ENCODE measurements at regions not wholly inside any gene's neighbourhood (a gene's known extent, or its start where the extent isn't known, plus 50 kb on each side); places are given as distances from the start of the nearest gene placed in this dataset.
"Not testable (repeated sequence)": the region's sequence is repeated elsewhere in the genome, so short reads cannot be mapped to it uniquely, and the experiment has no call there.

GRCh38 chr3:40753951-40754350 is 229.2 kb downstream of the ZNF621 start:
- no peaks in the 10 kb centered on the region for H3K9me3 Mint-ChIP-seq

GRCh38 chr3:40754994-40755393 is 230.2 kb downstream of the ZNF621 start:
- H3K27ac Mint-ChIP-seq: no peak overlapping the region
- no peak overlapping the region for H3K4me3 ChIP-seq
- no peak overlapping the region for H3K4me3 Mint-ChIP-seq
- no peaks in the 10 kb centered on the region for H3K9me3 Mint-ChIP-seq
- no peaks in the 10 kb centered on the region for H3K27me3 ChIP-seq
- H3K4me1 ChIP-seq: peaks cover 8% of the 10 kb centered on the region
- H3K36me3 Mint-ChIP-seq: no peaks in the 10 kb centered on the region
- H3F3A ChIP-seq (ENCODE audit: low read depth): no peaks in the 10 kb centered on the region
- peaks cover 7% of the 10 kb centered on the region for H3K27me3 Mint-ChIP-seq (ENCODE audit: insufficient read depth, low read depth)
- no peak overlapping the region for H3K4me2 ChIP-seq
- no peaks in the 10 kb centered on the region for H3K79me2 ChIP-seq (ENCODE audit: low read depth)
- no peaks in the 10 kb centered on the region for H3K9me3 ChIP-seq (ENCODE audit: low read depth)
- H4K20me1 ChIP-seq (ENCODE audit: low read depth): no peaks in the 10 kb centered on the region
- no peaks in the 10 kb centered on the region for H3K36me3 ChIP-seq
- H3K9ac ChIP-seq: no peak overlapping the region
- TF ChIP-seq EZH2 (IDR thresholded peaks at IDR 0.05): no peak
- no peak for TF ChIP-seq EZH2phosphoT487 (IDR thresholded peaks at IDR 0.05)
- no peak for TF ChIP-seq CTCF (IDR thresholded peaks at IDR 0.05)
- H2AFZ ChIP-seq (replicated peaks): no peak overlapping the region
- DNase-seq (ENCODE audit: low spot score): no peak
- peaks cover 4% of the 10 kb centered on the region for H3K4me1 Mint-ChIP-seq
- H3K27ac ChIP-seq: no peak overlapping the region

More at GRCh38 chr3:40753951-40754350, 229.2 kb downstream of the ZNF621 start:
- Histone ChIP-seq H3K4me2 (no peak overlapping the region), H3K36me3 (no peaks in the 10 kb centered on the region), H4K20me1 (ENCODE audit: low read depth) (no peaks in the 10 kb centered on the region), H3K4me1 (peaks cover 8% of the 10 kb centered on the region), H3K27me3 (no peaks in the 10 kb centered on the region), H3F3A (ENCODE audit: low read depth) (no peaks in the 10 kb centered on the region), H3K79me2 (ENCODE audit: low read depth) (no peaks in the 10 kb centered on the region), H3K9me3 (ENCODE audit: low read depth) (no peaks in the 10 kb centered on the region), H2AFZ (replicated peaks) (no peak overlapping the region), H3K27ac (no peak overlapping the region), H3K4me3 (no peak overlapping the region), H3K9ac (no peak overlapping the region)
- Mint-ChIP-seq H3K27me3 (ENCODE audit: insufficient read depth, low read depth) (peaks cover 7% of the 10 kb centered on the region), H3K4me1 (peaks cover 4% of the 10 kb centered on the region), H3K36me3 (no peaks in the 10 kb centered on the region), H3K27ac (no peak overlapping the region), H3K4me3 (no peak overlapping the region)
- DNase-seq (ENCODE audit: low spot score): no peak
- no peak for TF ChIP-seq CTCF (IDR thresholded peaks at IDR 0.05)

GRCh38 chr3:40756500-40756899 is 231.7 kb downstream of the ZNF621 start:
- DNase-seq (ENCODE audit: low spot score): no peak
- H3K4me3 Mint-ChIP-seq: no peak overlapping the region
- Histone ChIP-seq H3K4me1 (peaks cover 8% of the 10 kb centered on the region), H3K4me3 (no peak overlapping the region), H2AFZ (replicated peaks) (no peak overlapping the region), H3K27ac (no peak overlapping the region), H3K9ac (no peak overlapping the region), H3K79me2 (ENCODE audit: low read depth) (no peaks in the 10 kb centered on the region), H3F3A (ENCODE audit: low read depth) (no peaks in the 10 kb centered on the region), H4K20me1 (ENCODE audit: low read depth) (no peaks in the 10 kb centered on the region), H3K9me3 (ENCODE audit: low read depth) (peaks cover 9% of the 10 kb centered on the region), H3K27me3 (no peaks in the 10 kb centered on the region), H3K4me2 (no peak overlapping the region), H3K36me3 (peaks cover 4% of the 10 kb centered on the region)
- H3K27ac Mint-ChIP-seq: no peak overlapping the region
- peaks cover 4% of the 10 kb centered on the region for H3K27me3 Mint-ChIP-seq (ENCODE audit: insufficient read depth, low read depth)
- H3K36me3 Mint-ChIP-seq: no peaks in the 10 kb centered on the region
- TF ChIP-seq EZH2 (IDR thresholded peaks at IDR 0.05) (no peak), EZH2phosphoT487 (IDR thresholded peaks at IDR 0.05) (no peak), CTCF (IDR thresholded peaks at IDR 0.05) (no peak)
- peaks cover 4% of the 10 kb centered on the region for H3K4me1 Mint-ChIP-seq
- no peaks in the 10 kb centered on the region for H3K9me3 Mint-ChIP-seq

- not testable (repeated sequence) for H3K27ac ChIP-seq; H3K9me3 Mint-ChIP-seq; H3K79me2 ChIP-seq (ENCODE audit: low read depth); H3K9ac ChIP-seq; H3K27me3 Mint-ChIP-seq (ENCODE audit: insufficient read depth, low read depth); H3K9me3 ChIP-seq (ENCODE audit: low read depth); H3K4me1 ChIP-seq; H3K36me3 Mint-ChIP-seq; H3K36me3 ChIP-seq; H3K4me2 ChIP-seq; H3K4me3 Mint-ChIP-seq; H3K27me3 ChIP-seq; H3F3A ChIP-seq (ENCODE audit: low read depth); H2AFZ ChIP-seq (replicated peaks); H3K4me3 ChIP-seq; H3K27ac Mint-ChIP-seq; DNase-seq (ENCODE audit: low spot score); H4K20me1 ChIP-seq (ENCODE audit: low read depth); H3K4me1 Mint-ChIP-seq
These were observed 238.0 kb downstream of the ZNF621 start for GRCh38 chr3:40762771-40763170.

Data from neural progenitor cell (in vitro differentiated cells).